ENCODE measurements at regions not wholly inside any gene's neighbourhood (a gene's known extent, or its start where the extent isn't known, plus 50 kb on each side); places are given as distances from the start of the nearest gene placed in this dataset.

GRCh38 chr10:107371801-107372200 is 207.3 kb upstream of the SORCS1 start:
- no peaks in the 10 kb centered on the region for H3K79me2 ChIP-seq
- no peaks in the 10 kb centered on the region for H4K20me1 ChIP-seq (ENCODE audit: insufficient read depth, poor library complexity, severe bottlenecking)
- no peak overlapping the region for H3K4me2 ChIP-seq
- H3K4me3 ChIP-seq: no peak overlapping the region
- no peak overlapping the region for H3K27ac ChIP-seq
- no peak for DNase-seq (ENCODE audit: low spot score)
- no peak overlapping the region for H2AFZ ChIP-seq
- H3K9me2 ChIP-seq (replicated peaks; ENCODE audit: insufficient read depth): no peaks in the 10 kb centered on the region
- H3K4me1 ChIP-seq (ENCODE audit: insufficient read depth): no peaks in the 10 kb centered on the region
- no peaks in the 10 kb centered on the region for H3K36me3 ChIP-seq (replicated peaks; ENCODE audit: insufficient read depth, low read depth)
- no peaks in the 10 kb centered on the region for H3K27me3 ChIP-seq
- WGBS (ENCODE audit: low lambda C conversion rate, missing lambda C conversion rate): 76% methylated on average over 2 of the region's 2 CpGs
- TF ChIP-seq CTCF (IDR thresholded peaks at IDR 0.05; ENCODE audit: poor library complexity) (no peak), EZH2phosphoT487 (IDR thresholded peaks at IDR 0.05; ENCODE audit: low read depth, severe bottlenecking, unreplicated experiment) (no peak), EZH2 (IDR thresholded peaks at IDR 0.05; ENCODE audit: borderline replicate concordance) (no peak)
- H3K9me3 ChIP-seq (ENCODE audit: low read depth): no peaks in the 10 kb centered on the region

- Histone ChIP-seq H3K27ac (no peak overlapping the region), H3K4me3 (no peak overlapping the region), H4K20me1 (ENCODE audit: insufficient read depth, poor library complexity, severe bottlenecking) (no peaks in the 10 kb centered on the region), H3K9me2 (replicated peaks; ENCODE audit: insufficient read depth) (no peaks in the 10 kb centered on the region), H3K4me2 (no peak overlapping the region), H3K36me3 (replicated peaks; ENCODE audit: insufficient read depth, low read depth) (no peaks in the 10 kb centered on the region), H3K79me2 (no peaks in the 10 kb centered on the region), H2AFZ (no peak overlapping the region), H3K4me1 (ENCODE audit: insufficient read depth) (no peaks in the 10 kb centered on the region), H3K9me3 (ENCODE audit: low read depth) (no peaks in the 10 kb centered on the region), H3K27me3 (no peaks in the 10 kb centered on the region)
- TF ChIP-seq CTCF (IDR thresholded peaks at IDR 0.05; ENCODE audit: poor library complexity) (no peak), EZH2phosphoT487 (IDR thresholded peaks at IDR 0.05; ENCODE audit: low read depth, severe bottlenecking, unreplicated experiment) (no peak), EZH2 (IDR thresholded peaks at IDR 0.05; ENCODE audit: borderline replicate concordance) (no peak)
- no peak for DNase-seq (ENCODE audit: low spot score)
- WGBS (ENCODE audit: low lambda C conversion rate, missing lambda C conversion rate): 88% methylated on average over 3 of the region's 3 CpGs
These were observed 200.4 kb upstream of the SORCS1 start for GRCh38 chr10:107364872-107365271.

- Histone ChIP-seq H3K27ac (no peak overlapping the region), H3K9me3 (ENCODE audit: low read depth) (no peaks in the 10 kb centered on the region), H3K4me3 (no peak overlapping the region), H3K36me3 (replicated peaks; ENCODE audit: insufficient read depth, low read depth) (no peaks in the 10 kb centered on the region), H3K4me1 (ENCODE audit: insufficient read depth) (no peaks in the 10 kb centered on the region), H3K9me2 (replicated peaks; ENCODE audit: insufficient read depth) (no peaks in the 10 kb centered on the region), H3K79me2 (no peaks in the 10 kb centered on the region), H4K20me1 (ENCODE audit: insufficient read depth, poor library complexity, severe bottlenecking) (no peaks in the 10 kb centered on the region), H3K27me3 (no peaks in the 10 kb centered on the region), H3K4me2 (no peak overlapping the region), H2AFZ (no peak overlapping the region)
- TF ChIP-seq CTCF (IDR thresholded peaks at IDR 0.05; ENCODE audit: poor library complexity) (no peak), EZH2 (IDR thresholded peaks at IDR 0.05; ENCODE audit: borderline replicate concordance) (no peak), EZH2phosphoT487 (IDR thresholded peaks at IDR 0.05; ENCODE audit: low read depth, severe bottlenecking, unreplicated experiment) (no peak)
- DNase-seq (ENCODE audit: low spot score): no peak
These were observed 197.8 kb upstream of the SORCS1 start for GRCh38 chr10:107362306-107362705.

GRCh38 chr10:107357033-107357432 is 192.5 kb upstream of the SORCS1 start:
- no peak for DNase-seq (ENCODE audit: low spot score)
- no peaks in the 10 kb centered on the region for H3K36me3 ChIP-seq (replicated peaks; ENCODE audit: insufficient read depth, low read depth)
- no peak overlapping the region for H2AFZ ChIP-seq
- no peaks in the 10 kb centered on the region for H3K9me2 ChIP-seq (replicated peaks; ENCODE audit: insufficient read depth)
- no peak overlapping the region for H3K27ac ChIP-seq
- H3K4me2 ChIP-seq: no peak overlapping the region
- no peaks in the 10 kb centered on the region for H3K79me2 ChIP-seq
- no peaks in the 10 kb centered on the region for H3K9me3 ChIP-seq (ENCODE audit: low read depth)
- H4K20me1 ChIP-seq (ENCODE audit: insufficient read depth, poor library complexity, severe bottlenecking): no peaks in the 10 kb centered on the region
- no peaks in the 10 kb centered on the region for H3K4me1 ChIP-seq (ENCODE audit: insufficient read depth)
- no peak overlapping the region for H3K4me3 ChIP-seq
- H3K27me3 ChIP-seq: no peaks in the 10 kb centered on the region
- TF ChIP-seq EZH2phosphoT487 (IDR thresholded peaks at IDR 0.05; ENCODE audit: low read depth, severe bottlenecking, unreplicated experiment): no peak
- TF ChIP-seq CTCF (IDR thresholded peaks at IDR 0.05; ENCODE audit: poor library complexity): no peak
- TF ChIP-seq EZH2 (IDR thresholded peaks at IDR 0.05; ENCODE audit: borderline replicate concordance): no peak
